Panc1 (cell line): ENCODE measurements at regions not wholly inside any gene's neighbourhood (a gene's known extent, or its start where the extent isn't known, plus 50 kb on each side); places are given as distances from the start of the nearest gene placed in this dataset.

Experiments used
- ATAC-seq: fragments of 200-7000 bp; cut with Tn5 transposase; 2 replicates; pipeline ENCODE4 v1.9.1; 2020; ENCODE audit warnings: mild to moderate bottlenecking, moderate library complexity
- BruUV-seq: library from RNA; stranded (reverse); fragments of 400-500 nt; replicated peaks from 2 replicates; lab custom pipeline; 2021; lab: Mats Ljungman, UMichigan
- CTCF ChIA-PET: fragments of 300-600 bp; sonication (Branson Sonifier 250); formaldehyde crosslinking; loops from one replicate; lab custom pipeline; 2022; ENCODE audit warnings: antibody characterized with exemption; lab: Charles Lee
- POLR2A ChIA-PET: fragments of 300-600 bp; sonication (Branson Sonifier 250); formaldehyde crosslinking; loops from one replicate; lab custom pipeline; 2022; ENCODE audit warnings: antibody characterized with exemption; lab: Charles Lee
- DNase-seq: peaks from one replicate; pipeline ENCODE4 v3.0.0-alpha.2; 2010; ENCODE audit warnings: low read depth, low spot score
- H3K27ac ChIP-seq: 2 replicates; pipeline ENCODE4 v1.5.1; 2011; ENCODE audit warnings: mild to moderate bottlenecking, low read length, inconsistent platforms
- H3K27me3 ChIP-seq: fragments of 200-500 bp; sonication (Bioruptor generic); 2 replicates; pipeline ENCODE4 v1.6.0; 2014; ENCODE audit warnings: low read length, inconsistent platforms; ENCODE audit not compliant: control insufficient read depth, insufficient read depth
- H3K36me3 ChIP-seq: fragments of 200-500 bp; sonication (Bioruptor generic); 2 replicates; pipeline ENCODE4 v1.5.1; 2014; ENCODE audit warnings: inconsistent platforms, mild to moderate bottlenecking, low read length, moderate library complexity; ENCODE audit not compliant: control insufficient read depth, insufficient read depth
- H3K4me1 ChIP-seq: 2 replicates; pipeline ENCODE4 v1.5.1; 2011; ENCODE audit warnings: inconsistent platforms, mild to moderate bottlenecking, low read length, moderate library complexity; ENCODE audit not compliant: control insufficient read depth, insufficient read depth
- H3K4me3 ChIP-seq, 2 experiments: 2 replicates each; pipeline ENCODE4 v1.5.1; 2011 to 2012; ENCODE audit warnings: low read depth in 2 of 2, low read length in 2 of 2, mild to moderate bottlenecking in 2 of 2, inconsistent platforms in 1 of 2, moderate library complexity in 1 of 2
- H3K9me3 ChIP-seq: fragments of 200-500 bp; sonication (Bioruptor generic); 2 replicates; pipeline ENCODE4 v1.5.1; 2014; ENCODE audit warnings: low read depth, mild to moderate bottlenecking, inconsistent platforms, low read length, moderate library complexity; ENCODE audit not compliant: control insufficient read depth, insufficient read depth
- POLR2AphosphoS5 ChIP-seq: IDR thresholded peaks from 2 replicates; pipeline ENCODE4 v1.6.1; 2012; ENCODE audit warnings: mild to moderate bottlenecking, low read depth, low read length, moderate library complexity
- REST ChIP-seq, 2 experiments: IDR thresholded peaks; 2 replicates each; pipeline ENCODE4 v1.6.1; 2011 to 2012; ENCODE audit warnings: low read depth in 2 of 2, control low read depth in 1 of 2, low read length in 1 of 2, mild to moderate bottlenecking in 1 of 2, moderate library complexity in 1 of 2; ENCODE audit not compliant: insufficient read depth in 1 of 2
- SIN3A ChIP-seq: IDR thresholded peaks from 2 replicates; pipeline ENCODE4 v1.6.1; 2012; ENCODE audit warnings: low read depth, mild to moderate bottlenecking, low read length, moderate library complexity, borderline replicate concordance; ENCODE audit not compliant: insufficient read depth
- TCF7L2 ChIP-seq: IDR thresholded peaks from 2 replicates; pipeline ENCODE4 v1.6.1; 2011; ENCODE audit warnings: mild to moderate bottlenecking, low read depth, low read length, inconsistent platforms
- in situ Hi-C: cut with HindIII; loops from 2 replicates; pipeline ENCODE4 v1.10.0; 2016; ENCODE audit warnings: low sequenced_read_pairs, low pct_unique_long_range_greater_than_20kb
- intact Hi-C: fragments of 100-400 bp; cut with micrococcal nuclease; formaldehyde crosslinking; loops from one replicate; pipeline ENCODE4 v1.10.0; 2022; ENCODE audit not compliant: unreplicated experiment
- TF ChIP-seq, protein P1 (sequence below): fragments of 450-650 bp; IDR thresholded peaks from 2 replicates; pipeline ENCODE4 v1.5.1; 2017; ENCODE audit warnings: mild to moderate bottlenecking

- H3K4me3 ChIP-seq = no peak overlapping the region
- ChIA-PET CTCF (no interaction called here), POLR2A (no interaction called here)
- intact Hi-C loops (no loop called here), in situ Hi-C loops (no loop called here)
- no peaks in the 10 kb centered on the region for H3K27me3 ChIP-seq
- TF ChIP-seq SIN3A (no peak), POLR2AphosphoS5 (no peak), REST (IDR thresholded peaks at IDR 0.05; ENCODE audit: insufficient read depth in 1 of 2, low read depth in 2 of 2, low read length in 1 of 2) (no peak), TCF7L2 (no peak)
- TF ChIP-seq, protein P1, sequence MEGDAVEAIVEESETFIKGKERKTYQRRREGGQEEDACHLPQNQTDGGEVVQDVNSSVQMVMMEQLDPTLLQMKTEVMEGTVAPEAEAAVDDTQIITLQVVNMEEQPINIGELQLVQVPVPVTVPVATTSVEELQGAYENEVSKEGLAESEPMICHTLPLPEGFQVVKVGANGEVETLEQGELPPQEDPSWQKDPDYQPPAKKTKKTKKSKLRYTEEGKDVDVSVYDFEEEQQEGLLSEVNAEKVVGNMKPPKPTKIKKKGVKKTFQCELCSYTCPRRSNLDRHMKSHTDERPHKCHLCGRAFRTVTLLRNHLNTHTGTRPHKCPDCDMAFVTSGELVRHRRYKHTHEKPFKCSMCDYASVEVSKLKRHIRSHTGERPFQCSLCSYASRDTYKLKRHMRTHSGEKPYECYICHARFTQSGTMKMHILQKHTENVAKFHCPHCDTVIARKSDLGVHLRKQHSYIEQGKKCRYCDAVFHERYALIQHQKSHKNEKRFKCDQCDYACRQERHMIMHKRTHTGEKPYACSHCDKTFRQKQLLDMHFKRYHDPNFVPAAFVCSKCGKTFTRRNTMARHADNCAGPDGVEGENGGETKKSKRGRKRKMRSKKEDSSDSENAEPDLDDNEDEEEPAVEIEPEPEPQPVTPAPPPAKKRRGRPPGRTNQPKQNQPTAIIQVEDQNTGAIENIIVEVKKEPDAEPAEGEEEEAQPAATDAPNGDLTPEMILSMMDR = no peak
- no peaks in the 10 kb centered on the region for H3K36me3 ChIP-seq
- H3K9me3 ChIP-seq = 0 out of 2 replicates have a peak, but pooled peaks cover 7% of the 10 kb centered on the region
- BruUV-seq = no TSS peak
- H3K27ac ChIP-seq = no peak overlapping the region
- H3K4me1 ChIP-seq = no peaks in the 10 kb centered on the region
- no peak for DNase-seq
- no peak for ATAC-seq
Measured at GRCh38 chr7:34277016-34277802, 371.9 kb downstream of the BMPER start.

DNA sequence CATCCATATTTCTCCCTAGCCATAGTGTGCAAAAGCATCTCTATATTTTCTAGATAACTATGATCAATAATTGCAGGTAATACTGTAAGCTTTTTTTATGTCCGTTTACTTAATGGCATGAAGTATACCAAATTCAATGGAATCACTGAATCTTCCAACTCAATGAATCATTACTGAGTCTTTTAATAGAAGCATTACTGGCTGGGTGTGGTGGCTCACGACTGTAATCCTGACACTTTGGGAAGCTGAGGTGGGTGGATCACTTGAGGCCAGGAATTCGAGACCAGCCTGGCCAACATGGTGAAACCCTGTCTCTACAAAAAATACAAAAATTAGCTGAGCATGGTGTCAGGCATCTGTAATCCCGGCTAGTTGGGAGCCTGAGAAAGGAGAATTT, 372.5 kb downstream of the BMPER start:
- intact Hi-C loops = no loop called here
- in situ Hi-C loops = no loop called here

More for the DNA sequence above, 372.5 kb downstream of the BMPER start:
- Histone ChIP-seq H3K9me3 (0 out of 2 replicates have a peak, but pooled peaks cover 7% of the 10 kb centered on the region), H3K27ac (no peak overlapping the region), H3K27me3 (no peaks in the 10 kb centered on the region), H3K4me1 (no peaks in the 10 kb centered on the region), H3K36me3 (no peaks in the 10 kb centered on the region), H3K4me3 (no peak overlapping the region)
- ATAC-seq = no peak
- ChIA-PET CTCF (no interaction called here), POLR2A (no interaction called here)
- BruUV-seq = no TSS peak
- TF ChIP-seq SIN3A = no peak
- no peak for TF ChIP-seq POLR2AphosphoS5
- TF ChIP-seq TCF7L2 = no peak
- TF ChIP-seq, protein P1 = no peak
- TF ChIP-seq REST (IDR thresholded peaks at IDR 0.05; ENCODE audit: insufficient read depth in 1 of 2, low read depth in 2 of 2, low read length in 1 of 2) = no peak
- no peak for DNase-seq
